GM21723 (cell line): ENCODE measurements at regions not wholly inside any gene's neighbourhood (a gene's known extent, or its start where the extent isn't known, plus 50 kb on each side); places are given as distances from the start of the nearest gene placed in this dataset.

Experiments
- ATAC-seq: cut with Tn5 transposase; IDR thresholded peaks from one replicate; pipeline ENCODE4 v1.9.1; 2021; ENCODE audit warnings: mild to moderate bottlenecking, moderate library complexity; ENCODE audit not compliant: unreplicated experiment

DNA sequence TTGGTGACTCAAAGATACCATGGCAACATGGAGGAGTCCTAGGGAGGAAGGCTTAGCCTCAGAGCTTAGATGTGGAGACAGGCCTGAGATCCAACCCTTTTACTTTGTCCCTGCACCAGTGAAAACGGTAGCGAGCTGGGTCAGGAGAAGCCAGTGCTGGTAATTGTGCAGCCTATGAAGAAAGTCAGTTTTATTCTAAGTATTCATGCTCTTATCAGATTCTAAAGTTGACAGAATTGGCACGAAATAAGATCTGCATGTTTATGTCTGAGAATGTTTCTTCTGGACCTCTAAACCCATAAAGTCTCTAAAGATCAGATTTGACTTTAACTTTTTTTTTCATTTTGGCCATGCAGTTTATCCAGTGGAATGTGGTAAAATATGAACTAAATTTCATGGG is 93.8 kb downstream of the SCG2 start:
- ATAC-seq, result no peak

DNA sequence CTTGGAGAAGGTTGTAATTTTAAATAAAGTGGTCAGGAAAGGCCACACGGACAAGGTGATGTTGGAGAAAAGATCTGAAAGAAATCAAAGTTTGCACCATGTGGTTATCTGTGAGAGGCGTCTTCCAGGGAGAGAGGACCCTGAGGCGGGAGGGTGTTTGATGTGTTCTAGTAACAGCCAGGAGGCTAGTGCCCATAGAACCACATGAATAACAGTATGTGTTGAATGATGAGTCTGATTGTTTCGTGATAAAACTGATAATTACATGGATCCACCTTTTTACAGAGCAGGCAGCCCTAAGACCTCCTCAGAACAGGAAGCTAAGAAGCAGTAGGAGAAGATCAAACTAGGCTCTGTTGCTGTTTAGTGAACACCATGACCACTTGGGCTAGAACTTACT is 91.4 kb downstream of the SCG2 start:
- no peak for ATAC-seq

DNA sequence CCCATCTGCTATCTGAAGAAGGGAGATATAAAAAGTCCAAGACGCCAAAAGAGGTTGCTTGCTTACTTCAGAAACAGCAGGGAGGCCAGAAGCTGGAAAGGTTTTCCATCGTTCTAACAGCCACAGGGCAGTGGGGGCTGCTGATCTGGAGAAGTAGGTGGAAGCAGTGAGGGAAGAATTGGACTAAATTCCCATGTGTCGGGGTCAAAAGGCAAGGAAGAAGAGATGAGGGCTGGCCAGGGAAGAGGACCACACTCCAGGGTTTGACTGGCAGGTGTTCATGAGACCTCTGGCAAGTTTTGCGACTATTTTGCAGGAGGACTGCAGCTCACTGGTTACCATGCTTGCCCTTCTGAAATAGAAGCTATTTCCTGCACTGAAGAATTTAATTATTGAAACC is 91.0 kb downstream of the SCG2 start:
- ATAC-seq, result no peak

DNA sequence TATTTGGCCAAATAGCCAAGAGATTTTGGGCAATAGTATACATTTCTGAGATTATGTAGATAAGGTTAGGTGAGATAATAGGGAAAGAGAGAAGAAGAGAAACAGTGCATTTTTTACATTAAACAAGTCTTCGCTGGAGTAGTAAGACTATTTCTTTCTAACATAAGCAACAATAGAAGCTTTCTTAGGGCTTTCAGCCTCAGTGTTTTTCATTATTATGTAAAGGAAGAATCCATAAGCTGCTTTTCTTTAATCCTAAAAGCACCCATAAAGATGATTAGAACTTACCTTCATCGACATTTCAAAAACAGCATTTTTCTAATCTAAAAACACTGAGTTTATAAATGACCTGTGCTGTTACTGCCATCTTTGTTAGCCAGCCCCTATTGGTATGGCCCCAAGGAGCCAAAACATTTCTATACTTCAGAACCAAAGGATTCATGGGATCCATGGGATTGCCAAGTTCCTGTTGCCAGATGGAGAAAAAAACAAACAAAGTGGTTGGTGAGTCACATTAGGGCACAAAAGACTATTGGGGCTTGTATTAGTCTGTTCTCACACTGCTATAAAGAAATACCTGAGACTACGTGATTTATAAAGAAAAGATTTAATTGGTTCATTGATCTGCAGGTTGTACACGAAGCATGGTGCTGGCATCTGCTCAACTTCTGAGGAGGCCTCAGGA is 88.2 kb downstream of the SCG2 start:
- ATAC-seq, result no peak

DNA sequence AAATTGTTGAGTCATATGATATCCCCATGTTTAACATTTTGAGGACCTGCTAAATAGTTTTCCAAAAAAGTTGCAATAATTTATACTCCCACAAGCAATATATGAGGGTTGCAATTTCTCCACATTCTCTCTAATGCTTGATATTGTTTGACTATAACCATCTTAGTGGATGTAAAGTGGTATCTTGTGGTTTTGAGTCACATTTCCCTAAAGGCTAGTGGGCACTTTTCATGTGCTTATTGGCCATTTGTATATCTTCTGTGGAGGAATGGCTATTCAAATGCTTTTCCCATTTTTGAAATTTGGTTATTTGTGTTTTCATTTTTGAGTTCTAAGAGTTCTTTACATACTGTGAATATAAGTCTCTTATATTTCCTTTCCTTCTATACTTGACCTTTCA is 82.7 kb downstream of the SCG2 start:
- ATAC-seq, result no peak

DNA sequence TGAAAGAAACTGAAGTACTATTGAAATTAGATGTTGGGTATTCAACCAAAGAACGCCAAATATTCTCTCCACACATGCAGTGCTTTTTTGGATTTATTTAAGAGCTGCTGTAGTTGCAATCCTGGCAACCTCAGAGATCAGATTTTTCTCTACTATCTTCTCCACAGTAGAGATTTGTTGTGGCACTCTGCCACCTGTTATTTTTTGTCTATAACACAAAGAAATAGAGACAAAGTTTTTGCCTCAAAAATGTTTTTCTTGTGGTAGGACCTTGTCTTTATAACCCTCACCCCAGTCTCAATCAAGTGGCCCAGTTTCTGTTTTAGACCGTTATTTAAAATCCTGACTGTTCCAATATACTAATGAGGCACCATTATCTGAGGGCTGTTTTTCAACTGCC is 79.4 kb downstream of the SCG2 start:
- no peak for ATAC-seq

DNA sequence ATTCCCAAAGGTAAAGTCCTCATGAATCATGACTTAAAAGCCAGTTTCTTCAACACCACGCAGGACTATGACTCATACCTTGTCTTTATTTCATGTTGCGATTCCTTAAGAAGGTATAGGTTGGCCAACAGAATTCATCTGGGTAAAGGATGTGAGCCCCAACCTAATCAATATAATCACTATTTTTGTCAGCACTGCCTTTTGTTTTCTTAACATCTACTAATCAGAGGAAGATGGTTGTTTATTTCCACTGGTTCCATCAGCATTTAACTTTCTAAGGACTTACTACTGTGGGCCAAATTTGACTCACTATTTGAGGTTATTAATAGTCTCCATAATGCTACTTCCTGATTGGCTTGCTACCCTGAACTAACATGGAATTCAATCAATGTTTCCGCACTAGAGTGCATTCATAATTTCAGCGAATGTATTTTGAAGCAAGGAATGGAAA is 78.6 kb downstream of the SCG2 start:
- no peak for ATAC-seq

DNA sequence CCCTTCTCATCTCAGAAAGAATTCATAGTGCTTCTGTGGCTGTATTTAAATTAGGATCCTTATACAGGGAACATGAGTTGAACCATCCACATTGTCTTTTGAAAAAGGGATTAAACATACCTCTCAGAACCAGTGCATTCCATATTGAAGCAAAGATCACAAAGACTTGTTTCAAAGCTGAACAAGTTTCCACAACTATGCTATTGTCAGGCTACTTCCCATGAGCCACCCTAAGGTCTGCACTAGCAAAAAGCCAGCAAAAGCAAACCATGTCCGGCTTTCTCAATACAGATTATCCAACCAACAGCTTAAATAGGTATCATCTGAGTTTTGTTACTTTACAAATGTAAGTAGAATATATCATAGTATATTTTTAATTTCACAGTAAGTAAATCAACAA is 78.1 kb downstream of the SCG2 start:
- ATAC-seq, result no peak

DNA sequence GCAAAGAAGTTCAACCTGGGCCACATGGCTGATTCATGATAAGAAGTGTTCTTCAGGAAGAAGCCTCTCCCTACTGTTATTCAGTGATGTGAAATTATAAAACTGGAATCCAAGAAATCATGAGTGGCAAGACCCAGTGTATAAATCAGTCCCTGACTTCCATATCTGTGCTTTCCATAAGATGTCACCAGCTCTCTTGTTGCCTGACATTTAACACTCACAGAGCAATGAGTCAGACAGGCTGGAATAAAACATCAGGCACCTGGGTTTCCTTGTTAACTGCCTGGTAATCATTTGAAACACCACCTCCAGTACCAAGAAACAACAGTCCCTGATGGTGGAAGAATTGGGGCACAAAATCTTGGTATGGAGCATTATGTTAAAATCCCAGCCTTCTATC is 76.1 kb downstream of the SCG2 start:
- ATAC-seq, result no peak

DNA sequence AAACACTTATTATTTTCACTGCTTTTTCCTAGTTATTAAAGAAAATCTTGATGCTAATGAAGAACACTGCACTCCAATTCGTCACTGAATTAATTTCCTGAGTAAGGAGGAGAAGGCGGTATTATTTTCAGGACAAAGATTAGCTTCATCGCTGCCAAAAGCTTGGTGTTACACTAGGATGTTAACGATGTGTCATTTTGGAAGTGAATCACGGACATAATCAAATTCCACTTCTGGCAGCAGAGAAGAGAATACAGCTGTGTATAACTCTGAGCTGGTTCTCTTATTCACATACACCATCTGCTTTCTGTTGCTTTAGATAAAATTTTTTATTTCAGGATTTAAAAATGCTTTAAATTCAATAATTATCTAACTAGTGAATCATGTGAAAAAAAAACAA is 74.1 kb downstream of the SCG2 start:
- ATAC-seq, result no peak

DNA sequence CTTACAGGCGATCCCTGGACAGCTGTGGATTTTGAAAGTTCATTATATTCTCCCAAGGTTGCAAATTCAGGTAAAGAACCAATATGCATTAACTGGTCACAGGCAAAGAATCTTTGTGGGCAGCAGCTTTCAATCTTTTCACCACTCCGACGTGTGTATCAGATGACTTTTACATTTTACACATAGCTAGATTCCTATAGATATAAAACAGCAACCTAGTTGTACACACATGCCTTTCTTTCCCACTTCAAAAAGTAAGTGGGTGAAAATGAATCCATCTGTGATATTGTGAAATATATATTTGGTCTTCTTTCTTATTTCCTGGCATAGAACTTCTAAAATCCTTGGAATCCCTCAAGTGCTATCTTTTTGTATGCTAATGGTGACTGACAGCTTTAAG is 72.5 kb downstream of the SCG2 start:
- no peak for ATAC-seq

DNA sequence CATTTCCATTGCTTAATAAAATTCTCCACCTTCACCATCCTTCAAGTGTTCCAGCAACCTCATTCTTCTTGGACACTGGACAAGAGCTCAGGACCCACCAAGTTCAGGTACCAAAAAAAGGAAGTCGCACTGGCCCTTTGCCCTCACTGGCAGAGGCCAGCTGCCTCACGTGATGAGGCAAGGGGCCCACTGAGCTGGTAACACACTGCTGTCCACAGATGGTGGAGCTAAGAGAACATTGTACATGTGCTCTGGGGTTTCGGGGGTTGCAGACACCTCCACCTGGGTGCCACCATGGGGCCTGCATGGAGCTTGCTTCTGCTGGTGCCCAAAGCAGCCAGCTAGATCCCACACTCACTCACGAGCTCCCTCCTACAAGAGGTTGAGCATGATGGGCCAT is 71.3 kb downstream of the SCG2 start:
- ATAC-seq, result no peak

DNA sequence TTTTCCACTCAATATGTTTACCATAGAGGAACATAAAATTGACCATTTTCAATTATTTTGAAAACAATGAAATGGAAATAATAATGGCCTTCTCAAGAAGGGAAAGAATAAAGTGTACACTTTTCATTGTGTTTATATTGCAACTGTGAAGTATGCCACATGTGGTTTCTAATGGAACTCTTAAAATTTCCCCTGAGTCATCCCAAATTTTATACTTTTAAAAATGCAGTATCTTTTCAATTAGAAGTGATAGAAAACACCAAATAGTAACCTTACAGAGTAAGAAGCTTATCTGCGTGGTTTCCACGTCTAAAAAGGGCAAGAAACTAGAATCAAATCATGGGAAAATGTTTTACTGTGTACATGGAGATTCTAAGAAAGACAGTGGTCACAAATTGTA is 70.0 kb downstream of the SCG2 start:
- ATAC-seq, result no peak

DNA sequence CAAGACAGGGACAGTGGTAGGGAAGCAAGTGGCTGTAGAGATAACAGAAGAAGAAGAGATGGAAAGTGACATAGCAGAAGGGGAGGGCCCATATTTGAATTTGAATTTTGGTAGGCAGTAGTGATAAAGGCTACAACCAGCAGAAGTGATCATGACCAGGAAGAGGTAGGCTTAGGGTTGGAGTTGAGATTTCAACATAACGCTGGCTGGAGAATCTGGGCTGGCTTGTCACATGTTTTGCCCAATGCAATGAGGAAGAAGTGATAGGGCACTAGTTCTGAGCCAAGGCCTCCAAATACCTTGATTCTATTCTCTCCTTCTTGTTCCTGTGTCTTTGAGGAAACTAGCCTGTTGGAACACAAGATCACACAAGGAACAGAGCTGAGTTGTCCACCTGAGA is 69.4 kb downstream of the SCG2 start:
- ATAC-seq, result no peak

DNA sequence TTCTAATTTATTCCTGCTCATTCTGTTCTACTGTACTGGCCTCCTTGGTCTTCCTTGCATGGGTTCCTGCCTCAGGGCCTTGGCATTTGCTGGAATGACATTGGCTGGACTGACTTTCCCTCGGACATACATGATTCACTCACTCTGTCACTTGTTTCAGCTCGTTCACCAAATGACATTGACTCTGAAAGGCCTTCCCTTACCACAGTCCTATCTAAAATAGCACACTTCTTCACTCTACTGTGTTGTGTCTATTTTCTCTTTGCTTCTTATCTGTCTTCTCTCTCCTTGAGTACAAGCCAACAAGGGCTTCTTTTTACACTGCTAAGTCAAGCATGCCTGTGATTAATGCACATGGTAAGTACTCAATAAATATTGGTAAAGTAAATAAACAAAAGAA is 65.6 kb downstream of the SCG2 start:
- ATAC-seq, result no peak

DNA sequence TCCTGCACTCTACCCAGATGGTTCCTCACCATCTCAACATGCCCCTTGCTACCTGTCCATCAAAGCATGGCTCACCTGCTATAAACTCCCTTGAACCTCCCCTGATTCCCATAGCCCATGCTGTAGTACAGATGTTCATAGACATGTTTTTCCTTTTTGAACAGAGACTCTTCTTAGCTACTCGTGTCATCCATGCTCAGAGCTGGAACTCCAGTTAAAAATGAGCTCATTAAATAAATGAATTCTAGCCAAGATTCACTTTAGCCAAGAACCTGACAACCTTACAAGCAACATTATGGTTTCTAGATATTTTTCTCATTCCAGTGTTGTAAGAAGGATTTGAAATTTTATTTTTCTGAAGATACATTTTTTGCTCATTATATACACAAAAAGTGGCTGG is 65.0 kb downstream of the SCG2 start:
- ATAC-seq, result no peak

DNA sequence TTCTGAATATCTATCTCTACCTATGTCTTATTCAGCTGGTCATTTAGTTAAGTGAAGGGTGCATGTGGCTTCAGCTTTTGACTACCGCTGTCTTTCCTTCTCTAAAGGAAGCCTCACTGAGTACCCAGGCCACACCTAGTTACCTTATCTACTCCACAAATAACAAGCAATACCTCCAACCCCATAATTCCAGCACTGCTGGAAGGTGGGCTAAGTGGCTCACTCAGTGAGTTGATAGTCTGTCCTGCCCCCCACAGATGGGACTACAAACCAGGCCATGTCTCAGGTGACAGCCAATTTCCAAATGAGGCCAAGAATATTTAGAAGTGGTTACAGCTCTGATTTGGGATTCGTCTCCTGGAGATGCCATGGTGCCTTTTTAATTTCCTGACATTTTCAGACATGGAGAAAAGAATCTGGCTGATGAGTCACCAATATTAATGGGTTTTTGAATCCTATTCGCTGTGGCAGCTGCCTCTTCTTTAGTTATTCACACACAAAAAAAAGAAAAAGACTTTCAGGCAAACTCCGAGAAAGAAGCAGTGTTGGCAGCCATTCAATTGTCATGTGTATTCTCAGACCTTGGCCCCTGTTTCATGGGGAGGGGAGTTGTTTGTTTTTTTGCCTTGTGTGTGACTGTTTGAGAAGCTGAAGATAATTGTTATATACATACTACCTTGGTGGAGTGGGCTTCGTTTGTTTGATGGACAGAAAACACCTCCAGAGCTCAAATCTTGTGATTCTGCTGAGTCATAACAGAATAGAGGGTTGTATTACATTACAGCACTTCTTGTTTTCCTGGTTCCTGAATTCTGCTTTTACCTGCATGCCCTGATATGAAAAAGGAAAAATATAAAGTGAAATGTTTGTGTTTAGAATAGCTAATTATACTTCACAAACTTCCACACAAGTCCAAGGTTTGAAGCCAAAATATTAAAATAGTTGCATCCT is 64.2 kb downstream of the SCG2 start:
- ATAC-seq, result no peak

DNA sequence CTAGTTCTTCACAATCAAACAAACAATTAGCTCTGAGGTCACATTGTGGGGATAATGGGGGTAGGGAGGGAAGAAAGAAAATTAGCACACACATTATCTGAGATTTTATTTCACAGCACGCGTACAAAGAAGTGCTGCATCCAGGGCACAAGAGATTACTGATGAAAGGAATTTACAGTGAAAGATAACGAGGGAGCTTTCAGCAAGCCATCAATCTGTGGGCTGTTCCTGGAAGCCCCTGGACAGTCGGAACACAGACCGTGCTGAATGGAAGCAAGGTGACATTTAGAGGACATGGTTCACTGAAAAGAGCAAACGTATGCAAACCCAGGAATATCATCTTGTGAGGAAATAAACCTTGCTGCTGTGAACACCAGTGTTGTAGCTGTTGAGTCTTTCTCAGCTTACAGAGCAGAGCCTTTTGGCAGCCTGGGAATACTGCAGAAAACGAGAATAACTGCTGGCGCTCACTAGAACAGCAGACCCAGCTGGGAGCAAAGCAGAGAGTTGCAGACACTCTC is 63.2 kb downstream of the SCG2 start:
- no peak for ATAC-seq

DNA sequence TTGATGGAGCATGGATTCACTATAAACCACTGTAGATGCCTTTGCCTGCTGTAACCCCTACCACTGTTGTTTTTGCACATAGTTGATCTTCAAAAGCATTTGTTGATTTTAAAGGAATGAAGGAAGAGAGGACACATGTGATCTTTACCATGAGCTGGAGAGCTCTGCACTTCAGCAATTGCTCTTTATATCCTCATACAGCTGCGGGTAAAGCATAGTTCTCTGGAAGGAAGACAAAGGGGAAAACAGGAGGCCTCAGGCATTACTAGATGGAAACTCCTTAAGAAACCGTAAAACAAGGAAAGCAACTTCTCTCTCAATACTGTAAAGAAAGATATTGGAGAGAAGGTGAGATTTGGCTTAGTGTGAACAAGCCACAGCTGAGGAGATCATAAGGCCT is 60.6 kb downstream of the SCG2 start:
- ATAC-seq, result no peak

DNA sequence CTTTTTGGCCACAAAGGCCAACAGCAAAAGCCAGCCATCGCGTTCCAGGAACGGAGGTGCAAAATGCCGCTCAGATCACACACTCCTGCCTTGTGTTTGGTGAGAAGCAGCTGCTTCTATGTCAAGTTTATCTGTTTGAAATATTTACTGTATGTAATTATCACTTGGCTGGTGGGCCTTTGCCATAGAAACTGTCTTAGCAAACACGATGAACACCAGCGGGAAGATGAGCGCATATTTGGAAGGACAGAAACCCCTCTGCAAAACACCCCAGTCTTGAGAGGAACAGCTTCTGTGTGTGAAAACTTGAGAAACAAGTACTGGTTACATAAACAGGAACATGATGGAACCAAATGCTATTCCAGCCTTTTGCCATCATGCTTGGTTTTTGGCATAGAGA is 59.7 kb downstream of the SCG2 start:
- ATAC-seq, result no peak

DNA sequence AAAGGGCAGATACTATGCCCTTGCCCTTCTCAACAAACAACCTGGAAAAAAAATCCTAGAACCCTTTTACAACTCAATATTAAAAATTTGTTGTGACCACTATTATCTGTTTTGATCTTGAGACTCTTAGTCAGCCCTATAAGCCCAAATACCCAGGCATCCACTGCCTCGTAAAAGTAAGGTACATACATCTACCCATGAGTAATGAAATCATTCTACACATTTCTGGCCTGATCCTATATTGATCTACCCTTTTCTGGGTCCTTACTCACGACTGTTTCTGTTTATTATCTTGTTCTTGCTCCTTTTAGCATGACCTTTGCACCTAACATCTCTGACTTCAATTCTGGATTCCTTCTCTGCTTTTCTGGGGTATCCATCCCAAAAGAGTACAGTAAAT is 56.8 kb downstream of the SCG2 start:
- ATAC-seq, result no peak

DNA sequence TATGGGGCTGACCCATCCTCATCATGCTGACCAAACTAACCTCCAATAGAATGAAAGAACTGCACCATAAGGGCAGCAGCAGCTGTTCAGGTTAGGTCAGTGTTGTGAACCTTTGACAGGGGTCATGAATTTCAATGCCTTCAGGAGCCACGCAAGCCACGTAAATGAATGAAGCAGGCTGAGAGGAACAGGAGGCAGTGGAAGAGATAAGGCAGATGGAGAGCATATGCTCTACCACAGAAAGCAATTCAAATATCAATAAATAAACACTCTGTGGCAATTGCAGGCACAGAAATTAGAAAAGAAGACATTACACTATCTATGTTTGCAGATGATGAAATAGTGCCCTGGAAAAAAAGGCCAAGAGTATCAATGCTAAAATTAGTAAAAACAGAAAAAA is 56.3 kb downstream of the SCG2 start:
- ATAC-seq, result no peak
